Hematopoietic multipotent progenitor cell treated with erythropoietin and hydrocortisone succinate and interleukin-3 and kit ligand, for 17 days (in vitro differentiated cells): ENCODE measurements at regions not wholly inside any gene's neighbourhood (a gene's known extent, or its start where the extent isn't known, plus 50 kb on each side); places are given as distances from the start of the nearest gene placed in this dataset.
A peak's percentile ranks its signal among the peaks of the same experiment; 100 is the strongest.
"Not testable (repeated sequence)": the region's sequence is repeated elsewhere in the genome, so short reads cannot be mapped to it uniquely, and the experiment has no call there.

Source experiments
- DNase-seq: peaks from one replicate; pipeline ENCODE4 v3.0.0-alpha.2; 2015; ENCODE audit warnings: low spot score

GRCh38 chr1:114269539-114269938 lies 115.9 kb upstream of the SYT6 start:
- no peak for DNase-seq

- no peak for DNase-seq
Observed at GRCh38 chr1:114263343-114263742, 109.7 kb upstream of the SYT6 start.

GRCh38 chr1:114262337-114262736 lies 108.7 kb upstream of the SYT6 start:
- DNase-seq = no peak

- DNase-seq = no peak
Observed at GRCh38 chr1:114260805-114261484, 107.3 kb upstream of the SYT6 start.

GRCh38 chr1:114259511-114260160 lies 106.0 kb upstream of the SYT6 start:
- no peak for DNase-seq

- DNase-seq = no peak
Observed at GRCh38 chr1:114258633-114259032, 105.0 kb upstream of the SYT6 start.

GRCh38 chr1:114258074-114258473 lies 104.4 kb upstream of the SYT6 start:
- DNase-seq = no peak

- DNase-seq = no peak
Observed at GRCh38 chr1:114257554-114257953, 103.9 kb upstream of the SYT6 start.

GRCh38 chr1:114253900-114254299 lies 100.2 kb upstream of the SYT6 start:
- no peak for DNase-seq

GRCh38 chr1:114251573-114251939 lies 97.9 kb upstream of the SYT6 start:
- no peak for DNase-seq

GRCh38 chr1:114250683-114251572 lies 97.3 kb upstream of the SYT6 start:
- no peak for DNase-seq

GRCh38 chr1:114249691-114250090 lies 96.0 kb upstream of the SYT6 start:
- no peak for DNase-seq

GRCh38 chr1:114248162-114248561 lies 94.5 kb upstream of the SYT6 start:
- no peak for DNase-seq

GRCh38 chr1:114242531-114243210 lies 89.0 kb upstream of the SYT6 start:
- DNase-seq = not testable (repeated sequence)

GRCh38 chr1:114238053-114238452 lies 84.4 kb upstream of the SYT6 start:
- no peak for DNase-seq

- no peak for DNase-seq
Observed at GRCh38 chr1:114236517-114236916, 82.8 kb upstream of the SYT6 start.

- DNase-seq = peak; percentile 16
Observed at GRCh38 chr1:114235960-114236359, 82.3 kb upstream of the SYT6 start.

GRCh38 chr1:114235281-114235680 lies 81.6 kb upstream of the SYT6 start:
- DNase-seq = no peak

- no peak for DNase-seq
Observed at GRCh38 chr1:114234408-114235124, 80.9 kb upstream of the SYT6 start.

- no peak for DNase-seq
Observed at GRCh38 chr1:114232691-114233090, 79.0 kb upstream of the SYT6 start.

- no peak for DNase-seq
Observed at GRCh38 chr1:114231301-114231700, 77.6 kb upstream of the SYT6 start.

- DNase-seq = no peak
Observed at GRCh38 chr1:114229368-114229767, 75.7 kb upstream of the SYT6 start.
